ENCODE measurements at regions not wholly inside any gene's neighbourhood (a gene's known extent, or its start where the extent isn't known, plus 50 kb on each side); places are given as distances from the start of the nearest gene placed in this dataset.

- DNase-seq (ENCODE audit: low spot score in 2 of 2): no peak
- intact Hi-C loops (cut with DNase I; ENCODE audit: low total_unique reads): no loop called here
- no peak overlapping the region for H3K4me3 ChIP-seq (ENCODE audit: low read depth, poor library complexity, severe bottlenecking)
- TF ChIP-seq CTCF (IDR thresholded peaks at IDR 0.05): no peak
- no peak for TF ChIP-seq POLR2A (IDR thresholded peaks at IDR 0.05)
- WGBS, 2 donors: 44 to 46% methylated on average over 3 of the region's 3 CpGs
Measured at GRCh38 chr3:106862067-106862466, 515.2 kb upstream of the CCDC54 start.

- TF ChIP-seq POLR2A (IDR thresholded peaks at IDR 0.05): no peak
- TF ChIP-seq CTCF (IDR thresholded peaks at IDR 0.05): no peak
- DNase-seq (ENCODE audit: low spot score in 2 of 2): no peak
- no peak overlapping the region for H3K4me3 ChIP-seq (ENCODE audit: low read depth, poor library complexity, severe bottlenecking)
- 59 to 73% methylated on average over 1 of the region's 1 CpG for WGBS, 2 donors
- intact Hi-C loops (cut with DNase I; ENCODE audit: low total_unique reads): loop anchor here (5.0 kb wide), 1 partner anchor 85 kb away; no protein-coding TSS in a partner anchor
Measured at GRCh38 chr3:106877627-106878026, 499.6 kb upstream of the CCDC54 start.

- H3K4me3 ChIP-seq (ENCODE audit: low read depth, poor library complexity, severe bottlenecking): no peak overlapping the region
- TF ChIP-seq POLR2A (IDR thresholded peaks at IDR 0.05): no peak
- no peak for TF ChIP-seq CTCF (IDR thresholded peaks at IDR 0.05)
- DNase-seq (ENCODE audit: low spot score in 2 of 2): no peak
- WGBS, 2 donors: 83 to 93% methylated on average over 1 of the region's 1 CpG
- intact Hi-C loops (cut with DNase I; ENCODE audit: low total_unique reads): no loop called here
Measured at GRCh38 chr3:106880206-106880605, 497.0 kb upstream of the CCDC54 start.

- no peak for TF ChIP-seq CTCF (IDR thresholded peaks at IDR 0.05)
- no peak for TF ChIP-seq POLR2A (IDR thresholded peaks at IDR 0.05)
- H3K4me3 ChIP-seq (ENCODE audit: low read depth, poor library complexity, severe bottlenecking): no peak overlapping the region
- WGBS, 2 donors: 97 to 100% methylated on average over 1 of the region's 1 CpG
- no peak for DNase-seq (ENCODE audit: low spot score in 2 of 2)
- intact Hi-C loops (cut with DNase I; ENCODE audit: low total_unique reads): no loop called here
Measured at GRCh38 chr3:106881186-106881585, 496.1 kb upstream of the CCDC54 start.

DNA sequence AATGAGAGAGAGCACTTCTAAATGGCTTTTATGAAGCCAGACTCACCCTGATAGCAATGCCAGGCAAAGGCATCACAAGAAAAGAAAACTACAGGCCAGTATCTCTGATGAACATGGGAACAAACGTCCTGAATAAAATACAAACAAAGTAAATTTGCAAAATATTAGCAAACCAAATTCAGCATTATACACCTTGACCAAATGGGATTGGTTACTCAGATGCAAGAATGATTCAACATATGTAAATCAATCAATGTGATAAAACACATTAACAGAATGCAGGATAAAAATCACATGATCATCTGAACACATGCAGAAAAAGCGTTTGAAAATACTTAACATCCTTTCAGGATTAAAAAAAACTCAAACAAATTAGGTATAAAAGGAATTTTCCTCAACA lies 494.9 kb upstream of the CCDC54 start:
- intact Hi-C loops (cut with DNase I; ENCODE audit: low total_unique reads): no loop called here
- 80 to 86% methylated on average over 2 of the region's 2 CpGs for WGBS, 2 donors
- no peak overlapping the region for H3K4me3 ChIP-seq (ENCODE audit: low read depth, poor library complexity, severe bottlenecking)
- TF ChIP-seq CTCF (IDR thresholded peaks at IDR 0.05): no peak
- no peak for TF ChIP-seq POLR2A (IDR thresholded peaks at IDR 0.05)
- DNase-seq (ENCODE audit: low spot score in 2 of 2): no peak

GRCh38 chr3:106906074-106906473 lies 471.2 kb upstream of the CCDC54 start:
- TF ChIP-seq CTCF (IDR thresholded peaks at IDR 0.05): no peak
- no peak for TF ChIP-seq POLR2A (IDR thresholded peaks at IDR 0.05)
- intact Hi-C loops (cut with DNase I; ENCODE audit: low total_unique reads): no loop called here
- no peak overlapping the region for H3K4me3 ChIP-seq (ENCODE audit: low read depth, poor library complexity, severe bottlenecking)
- DNase-seq (ENCODE audit: low spot score in 2 of 2): no peak
- whole genome bisulfite sequencing, 2 donors: 58 to 59% methylated on average over 4 of the region's 4 CpGs
